Epithelial cell of esophagus (primary cell): ENCODE measurements at regions not wholly inside any gene's neighbourhood (a gene's known extent, or its start where the extent isn't known, plus 50 kb on each side); places are given as distances from the start of the nearest gene placed in this dataset.

Source experiments
- DNase-seq: peaks from one replicate; pipeline ENCODE4 v3.0.0; 2010; ENCODE audit warnings: low read depth
- H3K4me3 ChIP-seq: 2 replicates; pipeline ENCODE4 v1.5.1; 2011; ENCODE audit warnings: mild to moderate bottlenecking, low read length, control low read depth
- TF ChIP-seq, protein P1 (sequence below): IDR thresholded peaks from 2 replicates; pipeline ENCODE4 v1.5.1; 2011; ENCODE audit warnings: low read depth, mild to moderate bottlenecking, low read length, control low read depth, inconsistent platforms; ENCODE audit not compliant: insufficient read depth; ENCODE audit errors: missing control alignments

GRCh38 chr2:7193457-7193856 lies 276.2 kb downstream of the RNF144A start:
- TF ChIP-seq, protein P1, sequence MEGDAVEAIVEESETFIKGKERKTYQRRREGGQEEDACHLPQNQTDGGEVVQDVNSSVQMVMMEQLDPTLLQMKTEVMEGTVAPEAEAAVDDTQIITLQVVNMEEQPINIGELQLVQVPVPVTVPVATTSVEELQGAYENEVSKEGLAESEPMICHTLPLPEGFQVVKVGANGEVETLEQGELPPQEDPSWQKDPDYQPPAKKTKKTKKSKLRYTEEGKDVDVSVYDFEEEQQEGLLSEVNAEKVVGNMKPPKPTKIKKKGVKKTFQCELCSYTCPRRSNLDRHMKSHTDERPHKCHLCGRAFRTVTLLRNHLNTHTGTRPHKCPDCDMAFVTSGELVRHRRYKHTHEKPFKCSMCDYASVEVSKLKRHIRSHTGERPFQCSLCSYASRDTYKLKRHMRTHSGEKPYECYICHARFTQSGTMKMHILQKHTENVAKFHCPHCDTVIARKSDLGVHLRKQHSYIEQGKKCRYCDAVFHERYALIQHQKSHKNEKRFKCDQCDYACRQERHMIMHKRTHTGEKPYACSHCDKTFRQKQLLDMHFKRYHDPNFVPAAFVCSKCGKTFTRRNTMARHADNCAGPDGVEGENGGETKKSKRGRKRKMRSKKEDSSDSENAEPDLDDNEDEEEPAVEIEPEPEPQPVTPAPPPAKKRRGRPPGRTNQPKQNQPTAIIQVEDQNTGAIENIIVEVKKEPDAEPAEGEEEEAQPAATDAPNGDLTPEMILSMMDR, result no peak
- H3K4me3 ChIP-seq, result no peak overlapping the region
- DNase-seq, result no peak

GRCh38 chr2:7194950-7195349 lies 277.7 kb downstream of the RNF144A start:
- TF ChIP-seq, protein P1, result no peak
- H3K4me3 ChIP-seq, result no peak overlapping the region

GRCh38 chr2:7196883-7197282 lies 279.7 kb downstream of the RNF144A start:
- TF ChIP-seq, protein P1, result no peak
- DNase-seq, result no peak

More at GRCh38 chr2:7194950-7195349, 277.7 kb downstream of the RNF144A start:
- no peak for DNase-seq

GRCh38 chr2:7201851-7202250 lies 284.6 kb downstream of the RNF144A start:
- TF ChIP-seq, protein P1, result no peak
- DNase-seq, result no peak
- no peak overlapping the region for H3K4me3 ChIP-seq

More at GRCh38 chr2:7196883-7197282, 279.7 kb downstream of the RNF144A start:
- H3K4me3 ChIP-seq, result no peak overlapping the region

DNA sequence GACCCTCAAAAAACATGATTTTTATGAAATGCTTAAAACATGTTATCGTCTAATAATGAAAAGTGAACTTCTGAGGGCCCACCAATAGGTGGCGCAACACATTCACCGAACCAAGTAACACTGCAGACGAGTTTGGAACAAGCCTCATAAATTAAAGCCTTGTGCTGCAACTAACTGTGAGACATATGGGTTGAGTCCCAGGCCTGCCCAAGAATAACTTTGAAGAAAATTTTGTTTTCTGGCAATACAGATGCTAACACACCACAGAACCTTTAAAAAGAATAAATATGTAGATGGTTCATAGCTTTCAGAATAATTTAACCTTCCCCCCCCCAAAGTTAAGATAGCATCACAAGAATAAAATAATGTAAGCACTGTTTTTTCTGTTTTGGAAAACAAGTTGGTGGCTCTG lies 285.9 kb downstream of the RNF144A start:
- TF ChIP-seq, protein P1, result peak; percentile 92
- peak; percentile 53 for DNase-seq
- no peak overlapping the region for H3K4me3 ChIP-seq

DNA sequence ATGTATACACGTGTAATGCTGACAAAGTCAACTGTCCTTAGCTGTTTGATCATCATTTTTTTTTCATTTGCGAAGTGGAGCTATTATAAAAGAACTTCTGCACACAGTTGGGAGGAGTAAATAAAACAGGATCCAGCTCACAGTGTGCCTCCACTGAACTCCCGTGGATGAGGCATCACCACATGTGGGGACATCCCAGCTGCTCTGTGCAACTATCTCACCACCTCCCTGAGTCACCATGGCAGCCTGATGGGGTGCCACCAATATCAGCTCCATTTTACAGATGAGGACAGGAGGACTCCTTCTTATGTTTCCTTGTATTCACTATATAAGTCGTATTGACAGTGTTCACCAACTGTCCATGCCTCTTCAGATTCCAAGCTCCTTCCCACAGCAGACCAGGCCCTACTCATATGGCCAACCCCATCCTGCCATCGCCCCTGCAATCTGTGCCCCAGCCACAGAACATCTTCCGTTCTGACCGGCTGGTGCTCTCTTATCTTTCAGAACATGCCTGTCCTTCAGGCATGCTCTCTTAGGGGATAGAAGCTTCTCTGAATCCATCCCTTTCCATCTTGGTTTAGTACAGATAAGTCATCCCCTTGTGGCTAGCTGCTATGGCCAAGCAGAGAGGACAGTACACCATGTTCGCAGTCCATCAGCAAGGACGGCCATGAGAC lies 288.1 kb downstream of the RNF144A start:
- no peak for DNase-seq
- TF ChIP-seq, protein P1, result no peak
- H3K4me3 ChIP-seq, result no peak overlapping the region
